SU-DHL-6 (cell line): ENCODE measurements at regions not wholly inside any gene's neighbourhood (a gene's known extent, or its start where the extent isn't known, plus 50 kb on each side); places are given as distances from the start of the nearest gene placed in this dataset.

Experiments
- CTCF ChIP-seq: fragments of 200-600 bp; sonication (generic); IDR thresholded peaks from one replicate; pipeline ENCODE4 v1.5.1; 2017; ENCODE audit warnings: antibody characterized with exemption, mild to moderate bottlenecking, low read length, moderate library complexity; ENCODE audit not compliant: insufficient read depth, poor library complexity, severe bottlenecking
- EZH2phosphoT487 ChIP-seq: fragments of 200-600 bp; sonication (generic), shearing (Covaris generic); conservative IDR thresholded peaks from 2 replicates; pipeline ENCODE4 v1.6.1; 2018; ENCODE audit warnings: mild to moderate bottlenecking, antibody characterized with exemption, low read length, moderate library complexity, mixed read lengths

GRCh38 chr4:141406237-141406636 lies 185.5 kb downstream of the ZNF330 start:
- TF ChIP-seq CTCF = no peak
- TF ChIP-seq EZH2phosphoT487 = no peak
